SH-SY5Y (cell line): ENCODE measurements at regions not wholly inside any gene's neighbourhood (a gene's known extent, or its start where the extent isn't known, plus 50 kb on each side); places are given as distances from the start of the nearest gene placed in this dataset.

ENCODE experiments used
- GATA2 ChIP-seq: IDR thresholded peaks from 2 replicates; pipeline ENCODE4 v1.6.1; 2011; ENCODE audit warnings: mild to moderate bottlenecking, low read depth, low read length
- GATA3 ChIP-seq: IDR thresholded peaks from 2 replicates; pipeline ENCODE4 v1.6.1; 2011; ENCODE audit warnings: low read depth, mild to moderate bottlenecking, low read length, moderate library complexity

GRCh38 chr9:85377731-85378289 lies 363.9 kb downstream of the AGTPBP1 start:
- peak; percentile 94 for TF ChIP-seq GATA2
- TF ChIP-seq GATA3, result peak; percentile 92
